ENCODE measurements at regions not wholly inside any gene's neighbourhood (a gene's known extent, or its start where the extent isn't known, plus 50 kb on each side); places are given as distances from the start of the nearest gene placed in this dataset.
A peak's percentile ranks its signal among the peaks of the same experiment; 100 is the strongest.

DNA sequence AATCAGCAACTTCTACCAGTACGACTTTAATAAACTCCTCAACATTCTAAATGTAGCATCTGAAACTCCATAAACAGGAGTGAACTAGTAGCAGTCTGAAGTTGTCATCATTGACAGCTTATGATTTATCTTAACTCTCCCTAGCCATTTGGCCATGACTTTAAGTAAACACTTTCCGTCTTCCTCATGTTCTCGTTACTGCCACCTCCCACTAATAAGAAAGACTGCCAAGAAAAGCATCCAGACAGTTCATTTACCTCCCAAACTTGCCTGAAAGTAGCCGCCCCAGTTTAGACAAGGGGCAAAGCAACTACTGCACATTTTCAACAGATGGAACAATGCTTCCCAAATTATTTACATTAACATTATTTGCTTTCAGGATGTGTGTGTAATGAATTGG is 287.5 kb downstream of the OSR1 start:
- H3K9ac ChIP-seq (ENCODE audit: low read length): no peak overlapping the region
- DNase-seq (peak; percentile 25), ATAC-seq (no peak)
- H3K79me2 ChIP-seq (ENCODE audit: low read length): no peaks in the 10 kb centered on the region
- no peak overlapping the region for H3K4me3 ChIP-seq (ENCODE audit: low read length)
- ChIA-PET CTCF (no interaction called here), POLR2A (ENCODE audit: unreplicated experiment) (no interaction called here)
- H3F3A ChIP-seq (ENCODE audit: low read length, unreplicated experiment): no peaks in the 10 kb centered on the region
- peaks cover 27% of the 10 kb centered on the region for H3K4me1 ChIP-seq (ENCODE audit: insufficient read depth, low read length)
- H3K36me3 ChIP-seq (ENCODE audit: low read depth, low read length): no peaks in the 10 kb centered on the region
- H4K20me1 ChIP-seq (ENCODE audit: low read length): no peaks in the 10 kb centered on the region
- TF ChIP-seq EZH2phosphoT487 (IDR thresholded peaks at IDR 0.05; ENCODE audit: borderline replicate concordance, low read length) (no peak), CTCF (conservative IDR thresholded peaks at IDR 0.05; ENCODE audit: low read depth, low read length) (no peak), EZH2 (IDR thresholded peaks at IDR 0.05; ENCODE audit: low read length, unreplicated experiment) (no peak)
- no peak overlapping the region for H3K4me2 ChIP-seq (ENCODE audit: low read length)
- intact Hi-C loops (cut with micrococcal nuclease): no loop called here
- BruUV-seq (replicated peaks): no TSS peak
- no peaks in the 10 kb centered on the region for H3K27me3 ChIP-seq (ENCODE audit: low read length)
- no peaks in the 10 kb centered on the region for H3K9me2 ChIP-seq (replicated peaks; ENCODE audit: low read length)
- H2AFZ ChIP-seq (ENCODE audit: low read length): no peak overlapping the region
- no peak overlapping the region for H3K27ac ChIP-seq (ENCODE audit: low read length)
- H3K9me3 ChIP-seq (ENCODE audit: low read length): no peaks in the 10 kb centered on the region

GRCh38 chr2:19068206-19068605 is 290.2 kb downstream of the OSR1 start:
- H3K9me3 ChIP-seq (ENCODE audit: low read length): no peaks in the 10 kb centered on the region
- no peak overlapping the region for H3K4me2 ChIP-seq (ENCODE audit: low read length)
- intact Hi-C loops (cut with micrococcal nuclease): no loop called here
- no peak overlapping the region for H3K4me3 ChIP-seq (ENCODE audit: low read length)
- ATAC-seq: no peak
- H3K79me2 ChIP-seq (ENCODE audit: low read length): no peaks in the 10 kb centered on the region
- no peaks in the 10 kb centered on the region for H3K36me3 ChIP-seq (ENCODE audit: low read depth, low read length)
- H3K27ac ChIP-seq (ENCODE audit: low read length): no peak overlapping the region
- no peaks in the 10 kb centered on the region for H3K9me2 ChIP-seq (replicated peaks; ENCODE audit: low read length)
- POLR2A ChIA-PET (ENCODE audit: unreplicated experiment): no interaction called here
- no peak overlapping the region for H2AFZ ChIP-seq (ENCODE audit: low read length)
- no peaks in the 10 kb centered on the region for H3F3A ChIP-seq (ENCODE audit: low read length, unreplicated experiment)
- TF ChIP-seq EZH2 (IDR thresholded peaks at IDR 0.05; ENCODE audit: low read length, unreplicated experiment) (no peak), CTCF (conservative IDR thresholded peaks at IDR 0.05; ENCODE audit: low read depth, low read length) (no peak), EZH2phosphoT487 (IDR thresholded peaks at IDR 0.05; ENCODE audit: borderline replicate concordance, low read length) (no peak)
- H3K4me1 ChIP-seq (ENCODE audit: insufficient read depth, low read length): peaks cover 16% of the 10 kb centered on the region
- no peaks in the 10 kb centered on the region for H3K27me3 ChIP-seq (ENCODE audit: low read length)
- no peak for DNase-seq
- no peak overlapping the region for H3K9ac ChIP-seq (ENCODE audit: low read length)
- CTCF ChIA-PET: no interaction called here
- BruUV-seq (replicated peaks): no TSS peak
- H4K20me1 ChIP-seq (ENCODE audit: low read length): no peaks in the 10 kb centered on the region

DNA sequence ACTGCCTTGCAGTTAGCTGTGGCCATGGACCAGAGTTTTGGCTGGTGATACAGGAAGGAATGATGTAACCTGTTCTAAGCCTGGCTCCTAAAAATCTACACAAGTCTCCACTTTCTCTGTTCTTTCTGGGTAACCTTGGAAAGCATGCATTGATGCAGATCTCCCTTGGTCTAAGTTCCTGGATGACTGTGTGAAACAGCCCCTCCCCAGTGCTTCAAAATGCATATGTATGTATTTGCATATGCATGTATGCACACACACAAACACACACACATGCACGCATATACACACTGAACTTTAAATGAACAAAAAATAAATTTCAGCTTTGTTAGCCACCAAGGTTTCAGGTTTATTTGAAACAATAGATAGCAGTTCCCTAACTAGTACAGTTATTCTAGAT is 296.1 kb downstream of the OSR1 start:
- BruUV-seq (replicated peaks): no TSS peak
- Histone ChIP-seq H3K27ac (ENCODE audit: low read length) (no peak overlapping the region), H3K27me3 (ENCODE audit: low read length) (no peaks in the 10 kb centered on the region), H3K9me3 (ENCODE audit: low read length) (no peaks in the 10 kb centered on the region), H2AFZ (ENCODE audit: low read length) (no peak overlapping the region), H3K36me3 (ENCODE audit: low read depth, low read length) (no peaks in the 10 kb centered on the region), H3K9me2 (replicated peaks; ENCODE audit: low read length) (no peaks in the 10 kb centered on the region), H3K79me2 (ENCODE audit: low read length) (no peaks in the 10 kb centered on the region), H3K4me3 (ENCODE audit: low read length) (no peak overlapping the region), H3F3A (ENCODE audit: low read length, unreplicated experiment) (no peaks in the 10 kb centered on the region), H3K4me1 (ENCODE audit: insufficient read depth, low read length) (peaks cover 22% of the 10 kb centered on the region), H4K20me1 (ENCODE audit: low read length) (no peaks in the 10 kb centered on the region), H3K4me2 (ENCODE audit: low read length) (no peak overlapping the region), H3K9ac (ENCODE audit: low read length) (no peak overlapping the region)
- CTCF ChIA-PET: no interaction called here
- POLR2A ChIA-PET (ENCODE audit: unreplicated experiment): no interaction called here
- intact Hi-C loops (cut with micrococcal nuclease): no loop called here
- no peak for TF ChIP-seq EZH2 (IDR thresholded peaks at IDR 0.05; ENCODE audit: low read length, unreplicated experiment)
- no peak for TF ChIP-seq EZH2phosphoT487 (IDR thresholded peaks at IDR 0.05; ENCODE audit: borderline replicate concordance, low read length)
- no peak for TF ChIP-seq CTCF (conservative IDR thresholded peaks at IDR 0.05; ENCODE audit: low read depth, low read length)
- ATAC-seq (no peak), DNase-seq (no peak)
